ENCODE measurements at regions not wholly inside any gene's neighbourhood (a gene's known extent, or its start where the extent isn't known, plus 50 kb on each side); places are given as distances from the start of the nearest gene placed in this dataset.

- Histone ChIP-seq H2BK12ac (ENCODE audit: insufficient read length, low read depth, low read length) (no peak overlapping the region), H3K9ac (ENCODE audit: extremely low read depth, insufficient read length, low read length) (no peak overlapping the region), H3K27ac (ENCODE audit: insufficient read length, low read depth, low read length) (no peak overlapping the region), H3K79me1 (ENCODE audit: insufficient read depth, low read depth, low read length, poor library complexity, severe bottlenecking) (no peaks in the 10 kb centered on the region), H3T11ph (ENCODE audit: low read length) (no peak overlapping the region), H2BK15ac (ENCODE audit: low read depth, low read length) (no peak overlapping the region), H2AFZ (ENCODE audit: low read length) (no peak overlapping the region), H3K4me1 (ENCODE audit: insufficient read depth, low read length) (no peaks in the 10 kb centered on the region; the same call in 1 of the 2 replicates), H3K18ac (ENCODE audit: insufficient read length, low read depth, low read length) (no peak overlapping the region), H3K23ac (ENCODE audit: insufficient read length, low read depth, low read length) (no peak overlapping the region), H2AK5ac (ENCODE audit: insufficient read length, low read length) (no peak overlapping the region), H3K56ac (ENCODE audit: insufficient read length, low read depth, low read length) (no peak overlapping the region), H3K14ac (ENCODE audit: insufficient read depth, low read length) (no peak overlapping the region), H4K5ac (ENCODE audit: insufficient read length, low read depth, low read length) (no peak overlapping the region), H4K20me1 (ENCODE audit: control insufficient read depth, insufficient read depth, insufficient read length) (no peaks in the 10 kb centered on the region), H2BK120ac (ENCODE audit: low read depth, low read length, poor library complexity, severe bottlenecking) (no peak overlapping the region), H2BK20ac (ENCODE audit: low read depth, low read length, poor library complexity, severe bottlenecking) (no peak overlapping the region), H3K27me3 (ENCODE audit: insufficient read depth, low read length) (no peaks in the 10 kb centered on the region), H3K4me2 (ENCODE audit: insufficient read depth, insufficient read length, low read length) (no peak overlapping the region), H3K9me3 (ENCODE audit: control insufficient read depth, low read depth, low read length) (no peaks in the 10 kb centered on the region), H3K79me2 (ENCODE audit: insufficient read depth, low read length) (no peaks in the 10 kb centered on the region), H4K91ac (ENCODE audit: insufficient read length, low read depth, low read length) (no peak overlapping the region), H3K23me2 (ENCODE audit: insufficient read length, low read depth, low read length, poor library complexity, severe bottlenecking) (no peaks in the 10 kb centered on the region), H4K8ac (replicated peaks; ENCODE audit: insufficient read length, low read depth, low read length) (no peak overlapping the region), H3K4ac (ENCODE audit: low read depth, low read length) (no peak overlapping the region), H2BK5ac (ENCODE audit: insufficient read length, low read length) (no peak overlapping the region)
- TF ChIP-seq, protein P1, sequence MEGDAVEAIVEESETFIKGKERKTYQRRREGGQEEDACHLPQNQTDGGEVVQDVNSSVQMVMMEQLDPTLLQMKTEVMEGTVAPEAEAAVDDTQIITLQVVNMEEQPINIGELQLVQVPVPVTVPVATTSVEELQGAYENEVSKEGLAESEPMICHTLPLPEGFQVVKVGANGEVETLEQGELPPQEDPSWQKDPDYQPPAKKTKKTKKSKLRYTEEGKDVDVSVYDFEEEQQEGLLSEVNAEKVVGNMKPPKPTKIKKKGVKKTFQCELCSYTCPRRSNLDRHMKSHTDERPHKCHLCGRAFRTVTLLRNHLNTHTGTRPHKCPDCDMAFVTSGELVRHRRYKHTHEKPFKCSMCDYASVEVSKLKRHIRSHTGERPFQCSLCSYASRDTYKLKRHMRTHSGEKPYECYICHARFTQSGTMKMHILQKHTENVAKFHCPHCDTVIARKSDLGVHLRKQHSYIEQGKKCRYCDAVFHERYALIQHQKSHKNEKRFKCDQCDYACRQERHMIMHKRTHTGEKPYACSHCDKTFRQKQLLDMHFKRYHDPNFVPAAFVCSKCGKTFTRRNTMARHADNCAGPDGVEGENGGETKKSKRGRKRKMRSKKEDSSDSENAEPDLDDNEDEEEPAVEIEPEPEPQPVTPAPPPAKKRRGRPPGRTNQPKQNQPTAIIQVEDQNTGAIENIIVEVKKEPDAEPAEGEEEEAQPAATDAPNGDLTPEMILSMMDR (conservative IDR thresholded peaks at IDR 0.05): no peak
- Mint-ChIP-seq H3K36me3 (ENCODE audit: insufficient read depth in 1 of 3, low read depth in 3 of 3) (no peaks in the 10 kb centered on the region), H3K27ac (no peak overlapping the region), H3K4me3 (no peak overlapping the region), H3K4me1 (no peaks in the 10 kb centered on the region; a peak in 1 of 4 replicates), H3K27me3 (ENCODE audit: low read depth) (peaks cover 4% of the 10 kb centered on the region), H3K9me3 (no peaks in the 10 kb centered on the region)
- WGBS (ENCODE audit: extremely low coverage, insufficient read length, low lambda C conversion rate): no CpG with 5 or more reads among the region's 7 CpGs
- DNase-seq: no peak
Measured at GRCh38 chr2:60621688-60622429, 68.4 kb upstream of the BCL11A start.

Data from H9 (cell line).